Mesendoderm (in vitro differentiated cells): ENCODE measurements at regions not wholly inside any gene's neighbourhood (a gene's known extent, or its start where the extent isn't known, plus 50 kb on each side); places are given as distances from the start of the nearest gene placed in this dataset. TPM values are rescaled to one million over a fixed set of nuclear protein-coding genes. Genes with fewer than 3 reads are reported as not detected.

Source experiments
- small RNA-seq: library from polyadenylated mRNA; stranded (forward); fragments of <200 nt; extraction: miRNeasy Mini kit (QIAGEN cat#:217004); gene quantifications from one replicate; pipeline ENCODE3, GENCODE V24; 2013; ENCODE audit not compliant: insufficient read depth

Small RNAs in the stretch of these regions (small RNA-seq; reads per million reads assigned to genes)
- not detected for gene AP000770.2
- not detected for gene RF01210
- not detected for gene RPL12P46
